ENCODE measurements at regions not wholly inside any gene's neighbourhood (a gene's known extent, or its start where the extent isn't known, plus 50 kb on each side); places are given as distances from the start of the nearest gene placed in this dataset.

DNA sequence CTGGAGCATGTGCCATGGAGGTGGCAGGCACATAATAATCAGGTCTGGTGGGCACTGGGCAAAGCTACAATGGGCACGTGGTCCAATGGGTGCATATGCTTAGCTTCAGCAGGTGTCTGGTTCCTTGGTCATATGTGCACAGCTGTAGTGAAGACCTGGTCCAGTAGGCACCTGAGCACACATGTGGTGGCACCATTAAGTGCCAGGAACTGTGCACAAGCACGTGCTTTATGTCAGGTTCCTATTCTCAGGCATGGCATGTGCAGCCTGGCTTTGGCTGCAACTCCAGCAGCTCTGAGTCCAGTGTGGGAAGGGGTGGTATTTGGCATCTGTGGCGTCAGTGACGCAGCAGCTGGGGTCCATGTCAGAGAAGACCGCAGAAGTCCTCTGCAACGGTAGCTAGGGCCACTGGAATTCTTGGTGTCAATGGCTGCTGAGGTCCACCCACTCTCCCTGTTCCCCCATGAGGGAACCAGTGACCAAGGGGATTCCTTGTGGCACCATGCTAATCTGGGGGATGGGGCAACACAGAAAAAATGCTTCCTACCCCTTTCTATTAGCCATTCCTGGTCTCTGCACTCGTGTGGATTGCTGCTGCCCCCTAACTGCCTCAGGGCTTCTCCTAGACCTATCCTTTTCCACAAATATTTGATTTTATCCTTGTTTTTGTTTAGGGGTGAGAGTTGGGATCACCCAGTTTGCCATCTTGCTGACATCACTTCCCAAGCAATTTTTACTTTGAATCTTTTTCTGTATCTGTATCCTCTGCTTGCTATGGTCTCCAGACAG is 262.9 kb upstream of the MAP2 start:
- TF ChIP-seq, protein P1, sequence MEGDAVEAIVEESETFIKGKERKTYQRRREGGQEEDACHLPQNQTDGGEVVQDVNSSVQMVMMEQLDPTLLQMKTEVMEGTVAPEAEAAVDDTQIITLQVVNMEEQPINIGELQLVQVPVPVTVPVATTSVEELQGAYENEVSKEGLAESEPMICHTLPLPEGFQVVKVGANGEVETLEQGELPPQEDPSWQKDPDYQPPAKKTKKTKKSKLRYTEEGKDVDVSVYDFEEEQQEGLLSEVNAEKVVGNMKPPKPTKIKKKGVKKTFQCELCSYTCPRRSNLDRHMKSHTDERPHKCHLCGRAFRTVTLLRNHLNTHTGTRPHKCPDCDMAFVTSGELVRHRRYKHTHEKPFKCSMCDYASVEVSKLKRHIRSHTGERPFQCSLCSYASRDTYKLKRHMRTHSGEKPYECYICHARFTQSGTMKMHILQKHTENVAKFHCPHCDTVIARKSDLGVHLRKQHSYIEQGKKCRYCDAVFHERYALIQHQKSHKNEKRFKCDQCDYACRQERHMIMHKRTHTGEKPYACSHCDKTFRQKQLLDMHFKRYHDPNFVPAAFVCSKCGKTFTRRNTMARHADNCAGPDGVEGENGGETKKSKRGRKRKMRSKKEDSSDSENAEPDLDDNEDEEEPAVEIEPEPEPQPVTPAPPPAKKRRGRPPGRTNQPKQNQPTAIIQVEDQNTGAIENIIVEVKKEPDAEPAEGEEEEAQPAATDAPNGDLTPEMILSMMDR (IDR thresholded peaks at IDR 0.05): no peak
- TF ChIP-seq POLR2A (IDR thresholded peaks at IDR 0.05): no peak
